Muscle of leg (tissue), 3 donors: ENCODE measurements at regions not wholly inside any gene's neighbourhood (a gene's known extent, or its start where the extent isn't known, plus 50 kb on each side); places are given as distances from the start of the nearest gene placed in this dataset.
A peak's percentile ranks its signal among the peaks of the same experiment; 100 is the strongest.
"Not testable (repeated sequence)": the region's sequence is repeated elsewhere in the genome, so short reads cannot be mapped to it uniquely, and the experiment has no call there.

ENCODE experiments used
- DNase-seq: peaks from one replicate; pipeline ENCODE4 v3.0.0; 2013
- H3K27ac ChIP-seq: one replicate; pipeline ENCODE4 v1.5.1; 2013; ENCODE audit warnings: mild to moderate bottlenecking, low read length, control low read depth
- H3K27me3 ChIP-seq: one replicate; pipeline ENCODE4 v1.6.1; 2013; ENCODE audit warnings: low read length; ENCODE audit not compliant: control insufficient read depth, insufficient read depth
- H3K36me3 ChIP-seq: one replicate; pipeline ENCODE4 v1.6.1; 2013; ENCODE audit warnings: low read length; ENCODE audit not compliant: control insufficient read depth, insufficient read depth
- H3K4me1 ChIP-seq: one replicate; pipeline ENCODE4 v1.6.1; 2013; ENCODE audit warnings: low read length; ENCODE audit not compliant: control insufficient read depth, insufficient read depth
- H3K4me3 ChIP-seq: one replicate; pipeline ENCODE4 v1.5.1; 2013; ENCODE audit warnings: low read length, control low read depth
- H3K9me3 ChIP-seq: replicated peaks from 2 replicates; pipeline ENCODE4 v1.6.1; 2013; ENCODE audit warnings: low read depth, low read length; ENCODE audit not compliant: control insufficient read depth
- WGBS: methylation state at CpG from one replicate; pipeline ENCODE4 v1.1.5; 2013; ENCODE audit warnings: missing lambda C conversion rate; ENCODE audit not compliant: insufficient coverage; 5-methylcytosine and 5-hydroxymethylcytosine counted together

DNA sequence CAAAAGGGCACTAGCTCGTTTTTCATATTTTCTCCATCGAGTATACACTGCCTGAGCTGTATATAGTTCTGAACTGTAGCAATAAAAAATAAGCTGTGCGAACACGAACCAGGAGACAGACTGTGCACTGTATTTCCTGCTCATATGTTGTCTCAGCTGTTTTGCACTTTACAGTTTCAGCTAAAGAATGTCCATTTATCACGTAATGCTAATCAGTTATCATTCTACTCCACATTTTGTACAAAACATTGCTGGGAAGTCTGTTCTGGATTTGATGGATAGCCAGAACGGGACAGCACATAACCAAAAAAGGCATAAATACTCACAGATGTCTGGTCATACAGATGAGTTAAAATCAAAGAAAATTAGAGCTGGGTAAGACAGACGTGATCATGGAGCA lies 315.5 kb upstream of the ADGRL3 start:
- peaks cover 2% of the 10 kb centered on the region for H3K9me3 ChIP-seq
- WGBS: no CpG with 5 or more reads among the region's 7 CpGs
- H3K27ac ChIP-seq: no peak overlapping the region
- H3K36me3 ChIP-seq: no peaks in the 10 kb centered on the region
- no peaks in the 10 kb centered on the region for H3K4me1 ChIP-seq
- H3K4me3 ChIP-seq: no peak overlapping the region
- peak; percentile 48 for DNase-seq
- no peaks in the 10 kb centered on the region for H3K27me3 ChIP-seq

DNA sequence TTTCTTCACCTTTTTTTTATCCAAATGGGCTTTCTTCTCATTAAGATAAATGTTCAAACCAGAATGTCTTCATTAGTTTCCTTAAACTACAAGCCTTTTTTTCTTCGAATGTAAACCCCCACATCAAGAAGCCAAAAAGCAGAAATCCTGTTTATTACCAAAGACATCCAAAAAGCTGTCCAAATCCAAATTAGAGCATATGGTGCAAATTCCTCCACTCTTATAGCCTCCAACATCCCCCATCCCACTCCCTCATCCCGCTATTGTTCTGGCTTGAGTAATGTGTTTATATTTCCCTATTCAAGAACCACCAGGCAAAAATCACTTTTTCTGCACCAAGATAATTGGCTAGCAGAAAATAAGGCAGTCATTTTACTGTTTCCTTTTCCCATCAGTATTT lies 315.1 kb upstream of the ADGRL3 start:
- DNase-seq: peak; percentile 23
- H3K4me3 ChIP-seq: no peak overlapping the region
- WGBS: 67% methylated on average over 1 of the region's 2 CpGs

DNA sequence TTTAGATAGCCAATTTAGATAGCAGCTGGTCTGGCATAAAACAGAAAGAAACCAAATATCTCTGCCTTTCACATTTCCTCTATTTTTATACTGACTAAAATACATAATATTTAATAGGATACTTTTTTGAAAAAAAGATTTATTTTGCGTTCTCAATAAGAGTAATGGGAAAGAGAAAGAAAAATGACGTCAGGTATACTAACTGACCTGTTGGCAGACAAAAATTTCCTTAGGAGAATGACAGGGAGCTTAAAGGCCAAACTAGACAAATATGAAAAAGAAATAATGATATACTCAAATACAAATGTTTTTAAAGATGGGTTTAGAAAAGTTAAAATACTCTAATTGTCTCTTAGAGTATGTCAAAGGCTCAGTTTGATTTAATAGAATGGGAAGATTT lies 309.4 kb upstream of the ADGRL3 start:
- no peaks in the 10 kb centered on the region for H3K9me3 ChIP-seq
- no peaks in the 10 kb centered on the region for H3K36me3 ChIP-seq
- no peak for DNase-seq
- no CpG with 5 or more reads among the region's 2 CpGs for whole genome bisulfite sequencing
- H3K4me1 ChIP-seq: no peaks in the 10 kb centered on the region
- H3K27ac ChIP-seq: no peak overlapping the region
- H3K27me3 ChIP-seq: no peaks in the 10 kb centered on the region
- no peak overlapping the region for H3K4me3 ChIP-seq

More for the DNA sequence above, 315.1 kb upstream of the ADGRL3 start:
- no peaks in the 10 kb centered on the region for H3K4me1 ChIP-seq
- no peak overlapping the region for H3K27ac ChIP-seq
- H3K9me3 ChIP-seq: no peaks in the 10 kb centered on the region
- H3K36me3 ChIP-seq: no peaks in the 10 kb centered on the region
- H3K27me3 ChIP-seq: no peaks in the 10 kb centered on the region

GRCh38 chr4:60891947-60892346 lies 308.2 kb upstream of the ADGRL3 start:
- no peak for DNase-seq
- no peaks in the 10 kb centered on the region for H3K9me3 ChIP-seq
- no peaks in the 10 kb centered on the region for H3K4me1 ChIP-seq
- no peak overlapping the region for H3K27ac ChIP-seq
- H3K4me3 ChIP-seq: no peak overlapping the region
- H3K27me3 ChIP-seq: no peaks in the 10 kb centered on the region
- H3K36me3 ChIP-seq: no peaks in the 10 kb centered on the region

GRCh38 chr4:60897415-60897814 lies 302.7 kb upstream of the ADGRL3 start:
- no peaks in the 10 kb centered on the region for H3K4me1 ChIP-seq
- peak; percentile 25 for DNase-seq
- H3K27ac ChIP-seq: no peak overlapping the region
- WGBS: no CpG with 5 or more reads among the region's 3 CpGs
- no peaks in the 10 kb centered on the region for H3K27me3 ChIP-seq
- H3K4me3 ChIP-seq: no peak overlapping the region
- no peaks in the 10 kb centered on the region for H3K9me3 ChIP-seq
- no peaks in the 10 kb centered on the region for H3K36me3 ChIP-seq

- DNase-seq: no peak
- H3K9me3 ChIP-seq: no peaks in the 10 kb centered on the region
- WGBS: no CpG with 5 or more reads among the region's 4 CpGs
- no peaks in the 10 kb centered on the region for H3K36me3 ChIP-seq
- H3K4me3 ChIP-seq: no peak overlapping the region
- no peak overlapping the region for H3K27ac ChIP-seq
- H3K4me1 ChIP-seq: no peaks in the 10 kb centered on the region
- no peaks in the 10 kb centered on the region for H3K27me3 ChIP-seq
Measured at GRCh38 chr4:60905162-60905561, 295.0 kb upstream of the ADGRL3 start.

DNA sequence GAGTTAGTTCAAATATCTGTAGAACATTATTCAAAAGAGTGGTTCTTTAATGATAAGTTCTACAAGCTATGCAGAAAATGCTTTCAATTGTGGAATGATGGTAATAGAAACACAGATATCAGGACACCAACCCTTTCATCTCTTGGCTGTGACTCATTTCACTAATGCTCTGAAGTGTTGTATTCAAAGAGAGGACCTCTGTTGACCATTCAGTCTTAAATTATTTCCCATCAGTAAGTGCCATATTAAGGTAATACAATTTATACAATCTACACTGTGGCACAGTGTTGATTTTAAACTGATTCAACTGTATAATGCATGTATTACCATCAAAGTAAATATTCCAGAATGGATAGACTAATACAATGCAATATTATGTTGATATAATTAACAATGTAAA lies 289.0 kb upstream of the ADGRL3 start:
- H3K27me3 ChIP-seq: no peaks in the 10 kb centered on the region
- DNase-seq: no peak

GRCh38 chr4:60913002-60913401 lies 287.1 kb upstream of the ADGRL3 start:
- no peaks in the 10 kb centered on the region for H3K36me3 ChIP-seq
- WGBS: no CpG with 5 or more reads among the region's 3 CpGs
- H3K4me3 ChIP-seq: no peak overlapping the region
- H3K9me3 ChIP-seq: no peaks in the 10 kb centered on the region
- H3K27me3 ChIP-seq: no peaks in the 10 kb centered on the region
- H3K4me1 ChIP-seq: no peaks in the 10 kb centered on the region
- DNase-seq: peak; percentile 77
- no peak overlapping the region for H3K27ac ChIP-seq

More for the DNA sequence above, 289.0 kb upstream of the ADGRL3 start:
- H3K27ac ChIP-seq: no peak overlapping the region
- H3K4me3 ChIP-seq: no peak overlapping the region
- no peaks in the 10 kb centered on the region for H3K4me1 ChIP-seq
- no peaks in the 10 kb centered on the region for H3K36me3 ChIP-seq
- H3K9me3 ChIP-seq: no peaks in the 10 kb centered on the region

GRCh38 chr4:60913671-60914070 lies 286.5 kb upstream of the ADGRL3 start:
- no peaks in the 10 kb centered on the region for H3K36me3 ChIP-seq
- H3K27me3 ChIP-seq: no peaks in the 10 kb centered on the region
- H3K4me3 ChIP-seq: no peak overlapping the region
- no peak overlapping the region for H3K27ac ChIP-seq
- DNase-seq: peak; percentile 2
- no CpG with 5 or more reads among the region's 2 CpGs for WGBS
- no peaks in the 10 kb centered on the region for H3K4me1 ChIP-seq
- no peaks in the 10 kb centered on the region for H3K9me3 ChIP-seq

DNA sequence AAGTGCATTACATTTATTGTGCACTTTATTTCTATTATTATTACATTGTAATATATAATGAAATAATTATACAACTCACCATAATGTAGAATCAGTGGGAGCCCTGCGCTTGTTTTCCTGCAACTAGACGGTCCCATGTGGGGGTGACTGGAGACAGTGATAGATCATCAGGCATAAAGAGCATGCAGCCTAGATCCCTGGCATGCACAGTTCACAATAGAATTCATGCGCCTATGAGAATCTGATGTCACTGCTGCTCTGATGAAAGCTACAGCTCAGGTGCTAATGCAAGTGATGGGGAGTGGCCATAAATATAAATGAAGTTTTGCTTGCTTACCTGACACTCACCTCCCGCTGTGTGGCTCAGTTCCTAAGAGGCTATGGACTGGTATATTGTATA lies 278.4 kb upstream of the ADGRL3 start:
- H3K4me3 ChIP-seq, DNase-seq, H3K27ac ChIP-seq, H3K36me3 ChIP-seq, H3K4me1 ChIP-seq, H3K27me3 ChIP-seq, H3K9me3 ChIP-seq: not testable (repeated sequence)
- WGBS: 100% methylated on average over 1 of the region's 4 CpGs

DNA sequence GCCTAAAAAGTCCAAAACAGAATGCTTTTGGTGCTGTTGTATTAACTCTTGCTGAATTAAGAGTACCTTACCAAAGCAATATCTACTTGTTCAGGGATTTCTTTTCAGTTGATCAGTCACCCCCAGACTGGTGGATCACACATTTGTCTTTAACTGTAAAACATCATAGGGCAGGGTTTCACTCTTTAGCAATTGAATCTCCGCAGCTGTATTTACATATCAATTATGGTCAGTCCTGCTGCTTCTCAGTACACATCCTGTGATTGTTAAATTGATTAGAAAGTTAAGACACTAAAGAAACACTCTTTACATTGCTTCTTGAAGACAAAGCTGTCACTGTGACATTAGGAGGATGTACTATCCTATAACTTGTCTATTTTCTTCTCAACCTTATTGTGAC lies 277.1 kb upstream of the ADGRL3 start:
- DNase-seq: no peak
- WGBS: no CpG with 5 or more reads among the region's 1 CpG
- Histone ChIP-seq H3K4me3 (no peak overlapping the region), H3K36me3 (no peaks in the 10 kb centered on the region), H3K27ac (no peak overlapping the region), H3K9me3 (no peaks in the 10 kb centered on the region), H3K4me1 (no peaks in the 10 kb centered on the region), H3K27me3 (no peaks in the 10 kb centered on the region)
